ENCODE measurements at regions not wholly inside any gene's neighbourhood (a gene's known extent, or its start where the extent isn't known, plus 50 kb on each side); places are given as distances from the start of the nearest gene placed in this dataset.

DNA sequence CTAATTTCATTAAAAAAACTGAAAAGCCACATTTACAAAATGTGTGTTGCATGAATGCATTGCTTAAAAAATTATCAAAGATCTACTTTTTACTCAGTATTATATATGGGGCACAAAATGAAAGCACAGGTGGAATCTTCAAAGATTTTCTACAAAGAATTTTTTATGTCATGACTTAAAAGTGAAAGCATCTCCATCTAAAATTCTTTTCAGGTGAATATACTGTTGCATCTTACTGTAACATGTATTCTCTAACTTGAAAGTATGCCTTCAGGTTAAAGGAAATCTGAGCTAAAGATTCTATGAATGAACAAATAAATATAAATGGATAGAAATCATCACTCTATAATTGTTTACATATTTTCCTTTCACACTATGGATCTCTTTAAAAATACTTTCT, 66.8 kb upstream of the WDR75 start:
- no peak for FAIRE-seq

- FAIRE-seq, result no peak
These were observed 65.4 kb upstream of the WDR75 start for GRCh38 chr2:189375842-189376241.

DNA sequence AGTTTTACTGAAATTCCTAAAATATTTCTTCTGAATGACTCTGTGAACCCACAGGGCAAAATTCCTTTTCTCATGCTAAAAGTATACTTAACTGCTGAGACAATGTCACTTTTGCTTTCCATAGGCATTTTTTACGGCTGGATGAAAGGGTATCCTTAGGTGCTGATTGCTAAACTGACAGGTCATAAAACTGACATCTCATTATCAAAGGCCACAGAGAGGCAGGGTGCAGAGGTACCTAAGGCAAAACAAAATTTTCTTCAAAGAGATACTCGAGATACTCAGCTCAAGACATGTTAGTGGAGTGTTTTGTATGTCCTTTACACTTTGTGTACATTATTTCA, 62.0 kb upstream of the WDR75 start:
- FAIRE-seq, result no peak

- no peak for FAIRE-seq
These were observed 61.5 kb upstream of the WDR75 start for GRCh38 chr2:189379731-189380261.

GRCh38 chr2:189382668-189383067, 58.6 kb upstream of the WDR75 start:
- FAIRE-seq, result no peak

DNA sequence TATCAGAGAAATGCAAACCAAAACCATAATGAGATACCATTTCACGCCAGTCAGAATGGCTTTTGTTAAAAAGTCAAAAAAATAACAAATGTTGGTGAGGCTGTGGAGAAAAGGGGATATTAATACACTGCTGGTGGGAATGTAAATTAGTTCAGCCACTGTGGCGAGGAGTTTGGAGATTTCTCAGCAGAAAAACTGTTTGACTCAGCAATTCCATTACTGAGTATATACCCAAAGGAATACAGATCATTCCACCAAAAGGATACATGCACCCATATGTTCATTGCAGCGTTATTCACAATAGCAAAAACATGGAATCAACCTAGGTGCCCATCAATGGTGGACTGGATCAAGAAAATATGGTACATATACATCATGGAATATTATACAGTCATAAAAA, 54.5 kb upstream of the WDR75 start:
- FAIRE-seq, result no peak

GRCh38 chr2:189391201-189391600, 50.1 kb upstream of the WDR75 start:
- FAIRE-seq, result no peak
